Endothelial cell of umbilical vein (primary cell): ENCODE measurements at regions not wholly inside any gene's neighbourhood (a gene's known extent, or its start where the extent isn't known, plus 50 kb on each side); places are given as distances from the start of the nearest gene placed in this dataset.
"Not testable (repeated sequence)": the region's sequence is repeated elsewhere in the genome, so short reads cannot be mapped to it uniquely, and the experiment has no call there.

Experiments
- BruUV-seq: library from RNA; stranded (reverse); fragments of 400-500 nt; replicated peaks from 2 replicates; lab custom pipeline; 2021; lab: Mats Ljungman, UMichigan
- CTCF ChIA-PET: fragments of 300-600, 350-600 bp; sonication (Branson Sonifier 250); formaldehyde crosslinking; loops from one replicate; lab custom pipeline; 2021; ENCODE audit warnings: antibody characterized with exemption, inconsistent platforms; lab: Charles Lee
- POLR2A ChIA-PET: fragments of 300-600, 350-600 bp; sonication (Branson Sonifier 250); formaldehyde crosslinking; loops from one replicate; lab custom pipeline; 2021; ENCODE audit warnings: antibody characterized with exemption, inconsistent platforms; lab: Charles Lee
- DNase-seq: peaks from one replicate; pipeline ENCODE4 v3.0.0-alpha.2; 2011; ENCODE audit warnings: low read depth, low spot score
- FAIRE-seq: peaks from 2 replicates; lab custom pipeline; 2011; peaks lifted over from hg19 to GRCh38; lab: Jason Lieb, UNC
- H2AFZ ChIP-seq: 2 replicates; pipeline ENCODE4 v1.6.0; 2012; ENCODE audit warnings: low read depth, low read length, control low read depth, inconsistent platforms
- H3K27ac ChIP-seq: 2 replicates; pipeline ENCODE4 v1.5.1; 2011; ENCODE audit warnings: low read depth, mild to moderate bottlenecking, control low read depth, low read length, moderate library complexity; ENCODE audit not compliant: insufficient read depth
- H3K27me3 ChIP-seq, 2 experiments: 2 replicates each; pipeline versions ENCODE4 v1.6.0 to v1.6.1; 2011; ENCODE audit warnings: low read length in 2 of 2, mixed read lengths in 1 of 2; ENCODE audit not compliant: control insufficient read depth in 2 of 2, insufficient read depth in 2 of 2
- H3K36me3 ChIP-seq, 2 experiments: 2 replicates in 1 of 2; 3 replicates in 1 of 2; pipeline ENCODE4 v1.5.1; 2011; ENCODE audit warnings: low read length in 2 of 2, mild to moderate bottlenecking in 1 of 2, moderate library complexity in 1 of 2; ENCODE audit not compliant: control insufficient read depth in 2 of 2, insufficient read depth in 2 of 2; ENCODE audit errors: extremely low read depth in 1 of 2
- H3K4me1 ChIP-seq: 3 replicates; pipeline ENCODE4 v1.5.1; 2011; ENCODE audit warnings: mild to moderate bottlenecking, low read length; ENCODE audit not compliant: control insufficient read depth, insufficient read depth; ENCODE audit errors: extremely low read depth
- H3K4me2 ChIP-seq: 2 replicates; pipeline ENCODE4 v1.6.1; 2011; ENCODE audit warnings: low read length, control low read depth, mixed read lengths; ENCODE audit not compliant: insufficient read depth
- H3K4me3 ChIP-seq, 3 experiments: fragments of 200-600 bp in 1 of 3; sonication (generic), shearing (Covaris generic) in 1 of 3; replicated peaks in 1 of 3; 2 replicates each; pipeline ENCODE4 v1.5.1; 2011 to 2016; ENCODE audit warnings: control low read depth in 3 of 3, low read length in 3 of 3, mild to moderate bottlenecking in 2 of 3, inconsistent platforms in 1 of 3, low read depth in 1 of 3, moderate library complexity in 1 of 3; ENCODE audit not compliant: insufficient read depth in 1 of 3
- H3K79me2 ChIP-seq: 2 replicates; pipeline ENCODE4 v1.6.0; 2012; ENCODE audit warnings: low read length, inconsistent platforms; ENCODE audit not compliant: control insufficient read depth, insufficient read depth
- H3K9ac ChIP-seq: replicated peaks from 2 replicates; pipeline ENCODE3; 2011; ENCODE audit warnings: low read length, control low read depth; ENCODE audit not compliant: insufficient read depth; ENCODE audit errors: extremely low read depth
- H3K9me1 ChIP-seq: replicated peaks from 3 replicates; pipeline ENCODE4 v1.6.0; 2011; ENCODE audit warnings: mild to moderate bottlenecking, low read length; ENCODE audit not compliant: control insufficient read depth, insufficient read depth; ENCODE audit errors: extremely low read depth
- H3K9me3 ChIP-seq: replicated peaks from 2 replicates; pipeline ENCODE4 v1.5.1; 2012; ENCODE audit warnings: low read length, inconsistent platforms; ENCODE audit not compliant: control insufficient read depth, insufficient read depth
- H4K20me1 ChIP-seq: replicated peaks from 2 replicates; pipeline ENCODE3; 2011; ENCODE audit warnings: mild to moderate bottlenecking, low read length; ENCODE audit not compliant: control insufficient read depth, insufficient read depth; ENCODE audit errors: extremely low read depth
- EZH2 ChIP-seq: IDR thresholded peaks from 2 replicates; pipeline ENCODE4 v1.6.1; 2012; ENCODE audit warnings: borderline replicate concordance, low read depth, mild to moderate bottlenecking, moderate library complexity, low read length, inconsistent platforms; ENCODE audit not compliant: severe bottlenecking
- FOS ChIP-seq: IDR thresholded peaks from 2 replicates; pipeline ENCODE4 v1.6.1; 2011; ENCODE audit warnings: mild to moderate bottlenecking, low read length, moderate library complexity, borderline replicate concordance; ENCODE audit not compliant: insufficient read depth
- GATA2 ChIP-seq: IDR thresholded peaks from 2 replicates; pipeline ENCODE4 v1.7.0; 2011; ENCODE audit warnings: low read depth, mild to moderate bottlenecking, moderate library complexity, mixed read lengths, low read length; ENCODE audit not compliant: insufficient read length, insufficient read depth
- JUN ChIP-seq: IDR thresholded peaks from 2 replicates; pipeline ENCODE4 v1.6.1; 2011; ENCODE audit warnings: borderline replicate concordance, low read depth; ENCODE audit not compliant: insufficient read length, insufficient read depth
- MYC ChIP-seq: IDR thresholded peaks from one replicate; pipeline ENCODE4 v1.6.1; 2011; ENCODE audit warnings: mild to moderate bottlenecking, low read depth, low read length
- POLR2A ChIP-seq: IDR thresholded peaks from 2 replicates; pipeline ENCODE4 v1.6.1; 2012; ENCODE audit warnings: low read depth, mild to moderate bottlenecking, control low read depth, low read length
- POLR2AphosphoS5 ChIP-seq: IDR thresholded peaks from 2 replicates; pipeline ENCODE4 v1.6.1; 2012; ENCODE audit warnings: low read depth, mild to moderate bottlenecking, control low read depth, low read length, moderate library complexity; ENCODE audit not compliant: insufficient read depth
- dilution Hi-C: fragments of 300-500 bp; cut with MboI; formaldehyde crosslinking; loops from one replicate; pipeline ENCODE4 v1.15.0; 2019; ENCODE audit warnings: low sequenced_read_pairs; ENCODE audit not compliant: extremely low pct_ligation_motif_present
- intact Hi-C: fragments of 100-400 bp; cut with micrococcal nuclease; formaldehyde crosslinking; loops from one replicate; pipeline ENCODE4 v1.10.0; 2022
- TF ChIP-seq, protein P1 (sequence below): IDR thresholded peaks from 2 replicates; pipeline ENCODE4 v1.6.1; 2011; ENCODE audit not compliant: insufficient read depth, insufficient read length
- TF ChIP-seq, protein P2 (sequence below), 2 donors: IDR thresholded peaks; 1 replicate in 1 of 2; 2 replicates in 1 of 2; pipeline ENCODE4 v1.5.1; 2011; ENCODE audit warnings: low read length in 2 of 2, mild to moderate bottlenecking in 2 of 2, moderate library complexity in 2 of 2, control low read depth in 1 of 2, inconsistent platforms in 1 of 2, low read depth in 1 of 2; ENCODE audit not compliant: insufficient read depth in 1 of 2; ENCODE audit errors: extremely low read depth in 1 of 2

DNA sequence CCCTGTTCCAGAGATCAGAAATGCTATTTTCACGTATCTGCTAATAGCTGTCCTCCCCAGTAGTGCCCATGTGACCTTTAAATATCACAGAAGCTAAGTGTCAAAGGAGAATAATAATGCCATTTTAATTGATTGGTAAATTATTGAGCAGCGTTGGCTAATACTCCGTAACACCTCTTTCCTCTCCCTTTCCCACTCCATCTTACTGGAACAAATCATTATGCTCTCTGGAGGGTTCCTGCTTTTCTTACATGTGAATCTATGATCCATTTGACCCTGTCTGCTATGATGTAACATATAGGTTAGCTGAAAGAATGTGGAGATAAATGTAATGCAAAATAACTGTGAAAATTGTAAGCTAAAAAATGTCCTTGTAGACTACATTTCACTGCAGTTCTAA lies 383.6 kb upstream of the GYPC start:
- Histone ChIP-seq H3K4me2 (no peak overlapping the region), H4K20me1 (no peaks in the 10 kb centered on the region), H2AFZ (no peak overlapping the region), H3K27ac (no peak overlapping the region), H3K4me1 (no peaks in the 10 kb centered on the region), H3K9me1 (no peaks in the 10 kb centered on the region), H3K9me3 (peaks cover 2% of the 10 kb centered on the region), H3K27me3 (no peaks in the 10 kb centered on the region), H3K36me3 (no peaks in the 10 kb centered on the region), H3K79me2 (no peaks in the 10 kb centered on the region), H3K4me3 (no peak overlapping the region), H3K9ac (no peak overlapping the region)
- FAIRE-seq (no peak), DNase-seq (no peak)
- CTCF ChIA-PET = no interaction called here
- dilution Hi-C loops (no loop called here), intact Hi-C loops (no loop called here)
- no TSS peak for BruUV-seq
- TF ChIP-seq POLR2A = no peak
- TF ChIP-seq EZH2 = no peak
- POLR2A ChIA-PET = no interaction called here

DNA sequence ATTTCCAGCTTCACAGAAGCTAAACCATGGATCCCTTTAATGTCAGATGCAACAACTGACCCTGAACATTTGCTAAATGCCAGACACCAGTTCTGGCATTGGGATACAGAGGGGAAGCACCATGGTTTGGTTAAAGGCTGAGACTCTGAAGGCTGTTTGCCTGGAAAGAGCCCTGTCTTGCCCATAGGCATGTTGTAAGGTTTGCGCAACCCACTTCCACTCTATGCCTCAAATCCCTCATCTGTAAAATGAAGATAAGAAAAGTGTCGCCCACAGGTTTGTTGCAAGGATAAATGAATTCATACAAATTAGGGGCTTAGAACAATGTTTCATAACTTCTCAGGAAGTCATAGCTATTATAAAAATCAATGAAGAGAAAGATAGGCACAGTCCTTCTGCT lies 380.9 kb upstream of the GYPC start:
- Histone ChIP-seq H2AFZ (no peak overlapping the region), H3K27me3 (no peaks in the 10 kb centered on the region), H3K27ac (no peak overlapping the region), H4K20me1 (no peaks in the 10 kb centered on the region), H3K36me3 (no peaks in the 10 kb centered on the region), H3K9me1 (no peaks in the 10 kb centered on the region), H3K79me2 (no peaks in the 10 kb centered on the region), H3K4me1 (no peaks in the 10 kb centered on the region), H3K9ac (no peak overlapping the region), H3K4me2 (no peak overlapping the region), H3K9me3 (peaks cover 2% of the 10 kb centered on the region), H3K4me3 (no peak overlapping the region)
- ChIA-PET POLR2A (no interaction called here), CTCF (no interaction called here)
- no TSS peak for BruUV-seq
- DNase-seq = no peak
- TF ChIP-seq, protein P1, sequence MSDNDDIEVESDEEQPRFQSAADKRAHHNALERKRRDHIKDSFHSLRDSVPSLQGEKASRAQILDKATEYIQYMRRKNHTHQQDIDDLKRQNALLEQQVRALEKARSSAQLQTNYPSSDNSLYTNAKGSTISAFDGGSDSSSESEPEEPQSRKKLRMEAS = no peak
- no peak for TF ChIP-seq POLR2A
- TF ChIP-seq, protein P2, sequence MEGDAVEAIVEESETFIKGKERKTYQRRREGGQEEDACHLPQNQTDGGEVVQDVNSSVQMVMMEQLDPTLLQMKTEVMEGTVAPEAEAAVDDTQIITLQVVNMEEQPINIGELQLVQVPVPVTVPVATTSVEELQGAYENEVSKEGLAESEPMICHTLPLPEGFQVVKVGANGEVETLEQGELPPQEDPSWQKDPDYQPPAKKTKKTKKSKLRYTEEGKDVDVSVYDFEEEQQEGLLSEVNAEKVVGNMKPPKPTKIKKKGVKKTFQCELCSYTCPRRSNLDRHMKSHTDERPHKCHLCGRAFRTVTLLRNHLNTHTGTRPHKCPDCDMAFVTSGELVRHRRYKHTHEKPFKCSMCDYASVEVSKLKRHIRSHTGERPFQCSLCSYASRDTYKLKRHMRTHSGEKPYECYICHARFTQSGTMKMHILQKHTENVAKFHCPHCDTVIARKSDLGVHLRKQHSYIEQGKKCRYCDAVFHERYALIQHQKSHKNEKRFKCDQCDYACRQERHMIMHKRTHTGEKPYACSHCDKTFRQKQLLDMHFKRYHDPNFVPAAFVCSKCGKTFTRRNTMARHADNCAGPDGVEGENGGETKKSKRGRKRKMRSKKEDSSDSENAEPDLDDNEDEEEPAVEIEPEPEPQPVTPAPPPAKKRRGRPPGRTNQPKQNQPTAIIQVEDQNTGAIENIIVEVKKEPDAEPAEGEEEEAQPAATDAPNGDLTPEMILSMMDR (IDR thresholded peaks at IDR 0.05; ENCODE audit: extremely low read depth in 1 of 2, insufficient read depth in 1 of 2, low read depth in 1 of 2, low read length in 2 of 2) = no peak
- no peak for TF ChIP-seq GATA2
- TF ChIP-seq FOS = no peak
- TF ChIP-seq EZH2 = no peak
- no peak for TF ChIP-seq MYC
- TF ChIP-seq POLR2AphosphoS5 = no peak
- no peak for TF ChIP-seq JUN
- no peak for FAIRE-seq
- intact Hi-C loops (no loop called here), dilution Hi-C loops (no loop called here)

DNA sequence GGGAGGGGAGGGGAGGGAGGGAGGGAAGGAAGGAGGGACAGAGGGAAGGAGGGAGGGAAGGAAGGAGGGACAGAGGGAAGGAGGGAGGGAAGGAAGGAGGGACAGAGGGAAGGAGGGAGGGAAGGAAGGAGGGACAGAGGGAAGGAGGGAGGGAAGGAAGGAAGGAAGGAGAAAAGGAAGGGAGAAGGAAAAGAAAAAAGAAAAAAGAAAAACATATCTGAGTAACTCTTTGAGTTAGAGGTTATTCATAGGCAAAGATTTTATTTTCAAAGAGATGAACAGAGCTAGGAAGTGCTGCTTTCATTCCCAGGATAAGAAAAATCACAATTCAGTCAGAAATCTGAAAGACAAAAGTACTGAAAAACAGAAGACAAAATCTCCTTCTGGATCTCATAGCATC lies 379.7 kb upstream of the GYPC start:
- BruUV-seq, H3K79me2 ChIP-seq, H3K36me3 ChIP-seq, FAIRE-seq, H2AFZ ChIP-seq, dilution Hi-C loops, H3K27ac ChIP-seq, H3K9me3 ChIP-seq, H3K4me2 ChIP-seq, H3K9me1 ChIP-seq, H3K9ac ChIP-seq, DNase-seq, H3K4me1 ChIP-seq, H4K20me1 ChIP-seq, H3K4me3 ChIP-seq, H3K27me3 ChIP-seq, POLR2A ChIA-PET, intact Hi-C loops, CTCF ChIA-PET: not testable (repeated sequence)
